Vagina (tissue), 2 donors: ENCODE measurements at regions not wholly inside any gene's neighbourhood (a gene's known extent, or its start where the extent isn't known, plus 50 kb on each side); places are given as distances from the start of the nearest gene placed in this dataset.

Experiments used
- DNase-seq, 2 donors: peaks; one replicate each; pipeline ENCODE4 v3.0.0-alpha.2; 2017; ENCODE audit errors: extremely low spot score in 2 of 2
- H3K27ac ChIP-seq: fragments of 200-600 bp; sonication (generic); one replicate; pipeline ENCODE4 v1.5.1; 2019
- H3K27me3 ChIP-seq: fragments of 200-600 bp; sonication (generic); one replicate; pipeline ENCODE4 v1.5.1; 2019
- H3K36me3 ChIP-seq, 2 donors: fragments of 200-600 bp; sonication (generic); one replicate each; pipeline ENCODE4 v1.5.1; 2017 to 2019
- H3K4me1 ChIP-seq: fragments of 200-600 bp; sonication (generic); one replicate; pipeline ENCODE4 v1.5.1; 2019
- H3K4me3 ChIP-seq, 2 donors: fragments of 200-600 bp; sonication (generic); 1 replicate in 1 of 2; 2 replicates in 1 of 2; pipeline ENCODE4 v1.5.1; 2016 to 2019
- H3K9me3 ChIP-seq: fragments of 200-600 bp; sonication (generic); one replicate; pipeline ENCODE4 v1.5.1; 2019
- CTCF ChIP-seq, 3 experiments: fragments of 450-650 bp in 2 of 3; fragments of 200-600 bp in 1 of 3; sonication (generic) in 1 of 3; IDR thresholded peaks; one replicate each; pipeline ENCODE4 v1.5.1; 2017 to 2019; ENCODE audit warnings: antibody characterized with exemption in 3 of 3, mild to moderate bottlenecking in 2 of 3, moderate library complexity in 2 of 3
- POLR2A ChIP-seq, 2 donors: fragments of 450-650 bp; IDR thresholded peaks; one replicate each; pipeline ENCODE4 v1.6.1; 2017; ENCODE audit warnings: antibody characterized with exemption in 2 of 2, mild to moderate bottlenecking in 2 of 2, moderate library complexity in 2 of 2
- POLR2AphosphoS5 ChIP-seq, 2 donors: sonication (generic); formaldehyde crosslinking; IDR thresholded peaks; one replicate each; pipeline ENCODE4 v1.9.0; 2017; ENCODE audit warnings: antibody characterized with exemption in 2 of 2, mild to moderate bottlenecking in 2 of 2, low read depth in 1 of 2; ENCODE audit not compliant: insufficient read depth in 1 of 2
- intact Hi-C: fragments of 100-400 bp; cut with DNase I; formaldehyde crosslinking; loops from one replicate; pipeline ENCODE4 v1.15.1; 2023

- no peak overlapping the region for H3K4me3 ChIP-seq
- H3K9me3 ChIP-seq: no peaks in the 10 kb centered on the region
- no peaks in the 10 kb centered on the region for H3K36me3 ChIP-seq
- no peak for DNase-seq
- no peaks in the 10 kb centered on the region for H3K4me1 ChIP-seq
- intact Hi-C loops: no loop called here
- no peak for TF ChIP-seq POLR2A (IDR thresholded peaks at IDR 0.05)
- TF ChIP-seq CTCF (IDR thresholded peaks at IDR 0.05): no peak
- TF ChIP-seq POLR2AphosphoS5 (IDR thresholded peaks at IDR 0.05; ENCODE audit: insufficient read depth in 1 of 2, low read depth in 1 of 2): no peak
- no peak overlapping the region for H3K27ac ChIP-seq
- no peaks in the 10 kb centered on the region for H3K27me3 ChIP-seq
Observed at GRCh38 chr9:126107693-126108092, 218.9 kb upstream of the MVB12B start.

DNA sequence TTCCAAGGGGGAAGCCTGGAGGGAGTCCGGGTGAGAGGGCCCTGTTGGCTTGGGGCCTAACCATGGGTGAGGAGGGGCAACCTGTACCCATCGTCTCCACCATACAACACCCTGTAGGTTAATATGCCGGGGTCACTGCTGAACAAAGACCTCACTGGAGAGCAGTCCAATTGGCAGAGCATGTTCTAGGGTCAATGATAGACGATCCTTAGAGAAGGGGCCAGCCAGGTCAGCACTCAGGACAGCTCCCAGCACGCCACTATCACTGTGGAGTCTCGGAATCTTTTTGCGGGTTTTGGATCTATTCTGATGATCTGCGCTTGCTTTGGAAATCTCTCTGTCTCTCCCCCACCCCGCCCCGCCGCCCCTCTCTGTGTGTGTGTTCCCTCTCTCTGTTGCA, 218.4 kb upstream of the MVB12B start:
- intact Hi-C loops: no loop called here
- Histone ChIP-seq H3K4me1 (no peaks in the 10 kb centered on the region), H3K36me3 (no peaks in the 10 kb centered on the region), H3K27me3 (no peaks in the 10 kb centered on the region), H3K9me3 (no peaks in the 10 kb centered on the region), H3K4me3 (no peak overlapping the region), H3K27ac (no peak overlapping the region)
- no peak for DNase-seq
- TF ChIP-seq CTCF (IDR thresholded peaks at IDR 0.05) (no peak), POLR2A (IDR thresholded peaks at IDR 0.05) (no peak), POLR2AphosphoS5 (IDR thresholded peaks at IDR 0.05; ENCODE audit: insufficient read depth in 1 of 2, low read depth in 1 of 2) (no peak)

DNA sequence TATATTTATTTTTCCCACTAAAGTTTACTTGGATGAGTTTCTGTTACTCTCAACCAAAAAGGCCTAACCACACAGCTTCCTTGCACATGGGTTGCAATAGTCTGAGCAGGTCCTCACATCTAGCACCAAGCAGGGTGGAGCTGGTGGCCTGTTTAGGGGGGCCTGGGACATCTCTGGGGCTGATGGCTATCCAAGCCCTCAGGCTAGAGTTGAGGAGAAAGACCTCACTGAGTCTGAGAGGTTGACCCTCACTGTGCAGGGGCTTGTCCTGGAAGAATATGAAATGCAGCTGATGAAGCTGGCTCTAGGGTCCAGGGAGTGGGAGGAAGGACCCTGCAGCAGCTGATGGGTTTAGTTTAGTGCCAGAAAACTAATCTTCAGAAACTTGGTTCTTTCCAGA, 217.1 kb upstream of the MVB12B start:
- Histone ChIP-seq H3K9me3 (no peaks in the 10 kb centered on the region), H3K4me1 (no peaks in the 10 kb centered on the region), H3K4me3 (no peak overlapping the region), H3K36me3 (no peaks in the 10 kb centered on the region), H3K27ac (no peak overlapping the region), H3K27me3 (no peaks in the 10 kb centered on the region)
- TF ChIP-seq CTCF (IDR thresholded peaks at IDR 0.05): no peak
- no peak for TF ChIP-seq POLR2AphosphoS5 (IDR thresholded peaks at IDR 0.05; ENCODE audit: insufficient read depth in 1 of 2, low read depth in 1 of 2)
- TF ChIP-seq POLR2A (IDR thresholded peaks at IDR 0.05): no peak
- intact Hi-C loops: no loop called here
- DNase-seq: no peak

- Histone ChIP-seq H3K4me3 (no peak overlapping the region), H3K9me3 (no peaks in the 10 kb centered on the region), H3K36me3 (no peaks in the 10 kb centered on the region), H3K27ac (no peak overlapping the region), H3K4me1 (no peaks in the 10 kb centered on the region), H3K27me3 (no peaks in the 10 kb centered on the region)
- DNase-seq: no peak
- intact Hi-C loops: no loop called here
- no peak for TF ChIP-seq POLR2AphosphoS5 (IDR thresholded peaks at IDR 0.05; ENCODE audit: insufficient read depth in 1 of 2, low read depth in 1 of 2)
- no peak for TF ChIP-seq POLR2A (IDR thresholded peaks at IDR 0.05)
- no peak for TF ChIP-seq CTCF (IDR thresholded peaks at IDR 0.05)
Observed at GRCh38 chr9:126111556-126111955, 215.1 kb upstream of the MVB12B start.

DNA sequence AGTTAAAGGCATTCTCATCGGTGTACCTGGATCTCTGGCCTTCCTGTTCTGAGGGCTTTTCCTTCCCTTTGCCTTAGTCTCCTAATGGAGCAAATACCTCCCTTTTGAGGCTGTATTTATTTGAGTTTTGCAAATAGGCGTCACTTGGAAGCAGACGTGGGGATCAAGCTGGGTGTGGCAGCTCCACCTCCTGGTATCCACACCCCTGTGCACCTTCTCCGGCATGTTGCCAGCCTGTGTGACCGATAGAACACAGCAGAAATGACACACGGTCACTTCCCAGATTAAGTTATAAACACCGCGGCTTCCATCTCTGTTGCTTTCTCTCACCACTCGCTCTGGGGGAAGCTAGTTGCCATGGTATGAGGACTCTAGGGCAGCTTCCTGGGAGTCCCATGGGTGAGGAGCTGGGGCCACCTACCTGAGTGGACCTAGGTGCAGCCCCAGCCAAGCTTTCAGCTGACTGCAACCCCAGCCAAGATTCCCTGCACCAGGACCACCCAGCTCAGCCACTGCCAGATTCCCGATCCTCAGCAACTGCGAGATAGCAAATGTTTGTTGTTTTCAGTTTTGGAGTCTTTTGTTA, 214.4 kb upstream of the MVB12B start:
- no peak overlapping the region for H3K27ac ChIP-seq
- no peaks in the 10 kb centered on the region for H3K36me3 ChIP-seq
- no peaks in the 10 kb centered on the region for H3K9me3 ChIP-seq
- no peak overlapping the region for H3K4me3 ChIP-seq
- no peaks in the 10 kb centered on the region for H3K27me3 ChIP-seq
- no peak for TF ChIP-seq POLR2AphosphoS5 (IDR thresholded peaks at IDR 0.05; ENCODE audit: insufficient read depth in 1 of 2, low read depth in 1 of 2)
- no peak for TF ChIP-seq CTCF (IDR thresholded peaks at IDR 0.05)
- TF ChIP-seq POLR2A (IDR thresholded peaks at IDR 0.05): no peak
- no peaks in the 10 kb centered on the region for H3K4me1 ChIP-seq
- peak in 1 of 2 donors; percentile 77 for DNase-seq
- intact Hi-C loops: no loop called here
